Adipocyte (in vitro differentiated cells): ENCODE measurements at regions not wholly inside any gene's neighbourhood (a gene's known extent, or its start where the extent isn't known, plus 50 kb on each side); places are given as distances from the start of the nearest gene placed in this dataset.
"Not testable (repeated sequence)": the region's sequence is repeated elsewhere in the genome, so short reads cannot be mapped to it uniquely, and the experiment has no call there.

Experiments used
- DNase-seq: peaks from one replicate; pipeline ENCODE4 v3.0.0-alpha.2; 2015; ENCODE audit warnings: low read depth
- H3K27me3 ChIP-seq: replicated peaks from 2 replicates; pipeline ENCODE4 v1.7.0; 2013; ENCODE audit warnings: mild to moderate bottlenecking, low read length, moderate library complexity; ENCODE audit not compliant: control insufficient read depth, insufficient read depth
- H3K36me3 ChIP-seq: 2 replicates; pipeline ENCODE4 v1.7.0; 2013; ENCODE audit warnings: low read length, mild to moderate bottlenecking, moderate library complexity; ENCODE audit not compliant: control insufficient read depth, insufficient read depth, severe bottlenecking
- H3K4me1 ChIP-seq: 2 replicates; pipeline ENCODE4 v1.7.0; 2013; ENCODE audit warnings: mild to moderate bottlenecking, low read length, moderate library complexity; ENCODE audit not compliant: control insufficient read depth, insufficient read depth
- H3K4me3 ChIP-seq: 2 replicates; pipeline ENCODE4 v1.7.0; 2013; ENCODE audit warnings: mild to moderate bottlenecking, low read length, moderate library complexity
- H3K9ac ChIP-seq: 2 replicates; pipeline ENCODE4 v1.7.0; 2013; ENCODE audit warnings: mild to moderate bottlenecking, low read length, moderate library complexity
- H3K9me3 ChIP-seq: 2 replicates; pipeline ENCODE4 v1.7.0; 2013; ENCODE audit warnings: mild to moderate bottlenecking, low read length, moderate library complexity; ENCODE audit not compliant: control insufficient read depth

- H3K4me3 ChIP-seq = no peak overlapping the region
- no peaks in the 10 kb centered on the region for H3K36me3 ChIP-seq
- no peaks in the 10 kb centered on the region for H3K9me3 ChIP-seq
- no peaks in the 10 kb centered on the region for H3K4me1 ChIP-seq
- no peak for DNase-seq
- H3K9ac ChIP-seq = no peak overlapping the region
- peaks cover 40% of the 10 kb centered on the region for H3K27me3 ChIP-seq
Measured at GRCh38 chrX:51024106-51024696, 113.7 kb downstream of the BMP15 start.

- no peaks in the 10 kb centered on the region for H3K36me3 ChIP-seq
- DNase-seq = no peak
- peaks cover 48% of the 10 kb centered on the region for H3K27me3 ChIP-seq
- peaks cover 7% of the 10 kb centered on the region for H3K9me3 ChIP-seq
- no peaks in the 10 kb centered on the region for H3K4me1 ChIP-seq
- H3K4me3 ChIP-seq = no peak overlapping the region
- no peak overlapping the region for H3K9ac ChIP-seq
Measured at GRCh38 chrX:51026862-51027261, 116.3 kb downstream of the BMP15 start.

GRCh38 chrX:51035746-51036145 is 125.2 kb downstream of the BMP15 start:
- Histone ChIP-seq H3K27me3 (peaks cover 18% of the 10 kb centered on the region), H3K4me1 (no peaks in the 10 kb centered on the region), H3K9ac (no peak overlapping the region), H3K4me3 (no peak overlapping the region), H3K36me3 (no peaks in the 10 kb centered on the region), H3K9me3 (peaks cover 10% of the 10 kb centered on the region)
- DNase-seq = no peak

- DNase-seq = no peak
- Histone ChIP-seq H3K36me3 (no peaks in the 10 kb centered on the region), H3K27me3 (peaks cover 60% of the 10 kb centered on the region), H3K9me3 (no peaks in the 10 kb centered on the region), H3K4me3 (no peak overlapping the region), H3K4me1 (no peaks in the 10 kb centered on the region), H3K9ac (no peak overlapping the region)
Measured at GRCh38 chrX:51047950-51048349, 137.4 kb downstream of the BMP15 start.

GRCh38 chrX:51053741-51054140 is 143.2 kb downstream of the BMP15 start:
- Histone ChIP-seq H3K9me3 (peaks cover 9% of the 10 kb centered on the region), H3K4me3 (no peak overlapping the region), H3K9ac (no peak overlapping the region), H3K36me3 (no peaks in the 10 kb centered on the region), H3K27me3 (peaks cover 41% of the 10 kb centered on the region), H3K4me1 (no peaks in the 10 kb centered on the region)
- DNase-seq = no peak

- Histone ChIP-seq H3K9me3 (no peaks in the 10 kb centered on the region), H3K27me3 (peaks cover 35% of the 10 kb centered on the region), H3K36me3 (no peaks in the 10 kb centered on the region), H3K4me3 (no peak overlapping the region), H3K9ac (no peak overlapping the region), H3K4me1 (no peaks in the 10 kb centered on the region)
- DNase-seq = no peak
Measured at GRCh38 chrX:51098046-51098445, 187.5 kb downstream of the BMP15 start.

GRCh38 chrX:51119058-51119926 is 208.8 kb downstream of the BMP15 start:
- H3K4me1 ChIP-seq, H3K9ac ChIP-seq, H3K27me3 ChIP-seq, H3K9me3 ChIP-seq, H3K4me3 ChIP-seq, H3K36me3 ChIP-seq, DNase-seq: not testable (repeated sequence)

GRCh38 chrX:51125743-51126142 is 206.9 kb upstream of the NUDT10 start:
- not testable (repeated sequence) for H3K36me3 ChIP-seq, DNase-seq, H3K9ac ChIP-seq, H3K4me1 ChIP-seq, H3K4me3 ChIP-seq
- Histone ChIP-seq H3K9me3 (peaks cover 15% of the 10 kb centered on the region), H3K27me3 (peaks cover 21% of the 10 kb centered on the region)

- Histone ChIP-seq H3K36me3 (no peaks in the 10 kb centered on the region), H3K9me3 (peaks cover 12% of the 10 kb centered on the region), H3K27me3 (peaks cover 44% of the 10 kb centered on the region), H3K4me3 (no peak overlapping the region), H3K9ac (no peak overlapping the region), H3K4me1 (no peaks in the 10 kb centered on the region)
- peak; percentile 30 for DNase-seq
Measured at GRCh38 chrX:51144828-51145442, 187.7 kb upstream of the NUDT10 start.

- Histone ChIP-seq H3K4me3 (no peak overlapping the region), H3K4me1 (no peaks in the 10 kb centered on the region), H3K9ac (no peak overlapping the region), H3K9me3 (no peaks in the 10 kb centered on the region), H3K36me3 (no peaks in the 10 kb centered on the region), H3K27me3 (peaks cover 49% of the 10 kb centered on the region)
- DNase-seq = no peak
Measured at GRCh38 chrX:51148848-51149247, 183.8 kb upstream of the NUDT10 start.

GRCh38 chrX:51151734-51152133 is 180.9 kb upstream of the NUDT10 start:
- Histone ChIP-seq H3K4me3 (no peak overlapping the region), H3K4me1 (no peaks in the 10 kb centered on the region), H3K36me3 (no peaks in the 10 kb centered on the region), H3K9ac (no peak overlapping the region), H3K27me3 (peaks cover 42% of the 10 kb centered on the region), H3K9me3 (peaks cover 9% of the 10 kb centered on the region)
- DNase-seq = no peak
